ENCODE measurements at regions not wholly inside any gene's neighbourhood (a gene's known extent, or its start where the extent isn't known, plus 50 kb on each side); places are given as distances from the start of the nearest gene placed in this dataset.

DNA sequence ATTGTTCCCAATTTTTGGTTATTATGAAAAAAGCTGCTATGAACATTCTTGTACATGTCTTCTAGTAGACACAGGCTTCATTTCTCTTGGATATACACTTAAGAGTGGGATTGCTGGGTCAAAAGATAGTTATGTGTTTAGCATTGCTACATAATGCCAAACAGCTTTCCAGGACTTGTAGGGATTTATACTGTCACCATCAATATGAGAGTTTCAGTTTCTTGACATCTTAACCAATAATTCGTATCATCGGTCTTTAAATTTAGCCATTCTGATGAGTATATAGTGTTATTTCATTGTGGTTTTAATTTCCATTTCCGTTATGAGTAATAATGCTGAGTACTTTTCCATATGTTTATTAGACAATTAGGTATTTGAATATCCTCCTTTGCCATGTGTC lies 190.3 kb upstream of the PFN2 start:
- Histone ChIP-seq H3K27me3 (no peaks in the 10 kb centered on the region), H3K9me3 (no peaks in the 10 kb centered on the region), H3K4me1 (no peaks in the 10 kb centered on the region), H3K36me3 (no peaks in the 10 kb centered on the region), H3K4me3 (no peak overlapping the region), H3K27ac (no peak overlapping the region)
- no peak for TF ChIP-seq POLR2A (IDR thresholded peaks at IDR 0.05)
- TF ChIP-seq, protein P1, sequence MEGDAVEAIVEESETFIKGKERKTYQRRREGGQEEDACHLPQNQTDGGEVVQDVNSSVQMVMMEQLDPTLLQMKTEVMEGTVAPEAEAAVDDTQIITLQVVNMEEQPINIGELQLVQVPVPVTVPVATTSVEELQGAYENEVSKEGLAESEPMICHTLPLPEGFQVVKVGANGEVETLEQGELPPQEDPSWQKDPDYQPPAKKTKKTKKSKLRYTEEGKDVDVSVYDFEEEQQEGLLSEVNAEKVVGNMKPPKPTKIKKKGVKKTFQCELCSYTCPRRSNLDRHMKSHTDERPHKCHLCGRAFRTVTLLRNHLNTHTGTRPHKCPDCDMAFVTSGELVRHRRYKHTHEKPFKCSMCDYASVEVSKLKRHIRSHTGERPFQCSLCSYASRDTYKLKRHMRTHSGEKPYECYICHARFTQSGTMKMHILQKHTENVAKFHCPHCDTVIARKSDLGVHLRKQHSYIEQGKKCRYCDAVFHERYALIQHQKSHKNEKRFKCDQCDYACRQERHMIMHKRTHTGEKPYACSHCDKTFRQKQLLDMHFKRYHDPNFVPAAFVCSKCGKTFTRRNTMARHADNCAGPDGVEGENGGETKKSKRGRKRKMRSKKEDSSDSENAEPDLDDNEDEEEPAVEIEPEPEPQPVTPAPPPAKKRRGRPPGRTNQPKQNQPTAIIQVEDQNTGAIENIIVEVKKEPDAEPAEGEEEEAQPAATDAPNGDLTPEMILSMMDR (IDR thresholded peaks at IDR 0.05), result no peak
- no peak for DNase-seq

DNA sequence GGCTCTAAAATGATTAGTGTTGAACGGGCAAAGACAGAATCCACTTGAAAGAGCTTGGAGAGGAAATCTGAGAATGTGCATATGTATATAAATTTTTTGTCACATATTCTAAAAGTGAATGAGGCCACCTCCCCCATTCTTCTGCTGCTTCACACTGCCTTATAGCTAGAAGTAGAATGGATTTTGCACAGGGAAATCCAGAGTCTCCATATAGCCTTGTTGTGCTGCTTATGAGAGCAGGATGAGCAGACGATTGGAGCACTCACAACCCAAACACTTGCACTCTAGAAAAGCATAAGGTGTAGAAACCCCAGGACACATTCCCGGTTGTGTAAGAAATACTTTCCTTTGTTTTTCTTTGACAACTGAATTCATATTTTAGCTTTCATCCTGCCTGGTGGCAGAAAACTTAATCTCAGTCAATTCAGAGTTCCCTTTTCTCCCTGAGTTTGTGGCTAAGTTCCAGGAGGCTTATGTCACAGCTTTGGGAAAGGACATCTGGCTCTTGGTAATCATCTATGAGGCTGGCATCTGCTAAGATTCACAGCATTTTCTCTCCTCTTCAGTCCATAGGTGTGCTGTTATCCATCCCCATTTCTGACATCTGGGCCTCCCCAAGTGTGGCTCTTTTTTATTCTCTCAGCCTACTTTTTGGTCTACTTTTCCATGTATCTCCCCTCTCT lies 188.4 kb upstream of the PFN2 start:
- no peaks in the 10 kb centered on the region for H3K9me3 ChIP-seq
- TF ChIP-seq, protein P1 (IDR thresholded peaks at IDR 0.05), result no peak
- no peak for TF ChIP-seq POLR2A (IDR thresholded peaks at IDR 0.05)
- no peak overlapping the region for H3K27ac ChIP-seq

DNA sequence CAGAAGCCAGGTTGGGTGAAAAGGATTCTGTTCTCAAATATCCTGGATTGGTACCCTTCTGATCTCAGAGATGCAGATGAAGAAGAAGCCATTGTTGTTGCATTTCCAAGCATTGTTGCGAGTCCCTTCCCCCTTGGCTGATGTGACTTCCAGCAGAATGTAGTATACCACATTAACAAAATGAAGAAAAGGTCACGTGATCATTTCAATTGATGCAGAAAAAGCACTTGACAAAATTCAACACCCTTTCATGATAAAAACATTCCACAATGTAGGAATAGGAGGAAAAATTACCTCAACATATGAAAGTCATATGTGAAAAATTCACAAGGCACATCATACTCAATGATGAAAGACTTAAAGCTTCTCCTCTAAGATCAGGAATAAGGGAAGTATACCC lies 181.9 kb upstream of the PFN2 start:
- TF ChIP-seq POLR2A (IDR thresholded peaks at IDR 0.05), result no peak
- TF ChIP-seq, protein P1 (IDR thresholded peaks at IDR 0.05), result no peak

More for the DNA sequence above, 188.4 kb upstream of the PFN2 start:
- Histone ChIP-seq H3K4me1 (no peaks in the 10 kb centered on the region), H3K27me3 (no peaks in the 10 kb centered on the region), H3K36me3 (no peaks in the 10 kb centered on the region), H3K4me3 (no peak overlapping the region)
- DNase-seq, result no peak

DNA sequence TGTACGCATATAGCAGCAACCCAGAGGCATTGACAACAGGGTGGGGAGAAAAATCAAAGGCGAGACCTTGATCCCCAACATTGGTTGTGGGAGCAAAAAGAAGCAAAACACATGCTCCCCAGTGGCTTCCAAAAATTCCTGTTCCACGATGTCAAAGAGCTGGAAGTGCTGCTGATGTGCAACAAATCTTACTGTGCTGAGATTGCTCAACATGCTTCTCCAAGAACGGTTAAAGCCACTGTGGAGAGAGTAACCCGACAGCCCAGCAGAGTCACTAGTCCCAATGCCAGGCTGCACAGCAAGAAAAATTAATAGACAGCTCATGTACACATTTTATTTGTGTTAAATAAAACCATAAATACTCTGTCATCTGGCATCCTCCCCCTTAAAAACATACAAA lies 179.9 kb upstream of the PFN2 start:
- no peak for TF ChIP-seq POLR2A (IDR thresholded peaks at IDR 0.05)
- TF ChIP-seq, protein P1 (IDR thresholded peaks at IDR 0.05), result no peak
- Histone ChIP-seq H3K4me3 (no peak overlapping the region), H3K9me3 (no peaks in the 10 kb centered on the region), H3K27me3 (no peaks in the 10 kb centered on the region), H3K27ac (no peak overlapping the region), H3K4me1 (peaks cover 0 to 6% (median 0%) of the 10 kb centered on the region in 4 donors), H3K36me3 (no peaks in the 10 kb centered on the region)
- DNase-seq, result no peak

More for the DNA sequence above, 181.9 kb upstream of the PFN2 start:
- Histone ChIP-seq H3K36me3 (no peaks in the 10 kb centered on the region), H3K4me3 (no peak overlapping the region), H3K27ac (no peak overlapping the region), H3K4me1 (peaks cover 0 to under 1% (median 0%) of the 10 kb centered on the region in 4 donors), H3K9me3 (no peaks in the 10 kb centered on the region), H3K27me3 (no peaks in the 10 kb centered on the region)
- DNase-seq, result no peak

DNA sequence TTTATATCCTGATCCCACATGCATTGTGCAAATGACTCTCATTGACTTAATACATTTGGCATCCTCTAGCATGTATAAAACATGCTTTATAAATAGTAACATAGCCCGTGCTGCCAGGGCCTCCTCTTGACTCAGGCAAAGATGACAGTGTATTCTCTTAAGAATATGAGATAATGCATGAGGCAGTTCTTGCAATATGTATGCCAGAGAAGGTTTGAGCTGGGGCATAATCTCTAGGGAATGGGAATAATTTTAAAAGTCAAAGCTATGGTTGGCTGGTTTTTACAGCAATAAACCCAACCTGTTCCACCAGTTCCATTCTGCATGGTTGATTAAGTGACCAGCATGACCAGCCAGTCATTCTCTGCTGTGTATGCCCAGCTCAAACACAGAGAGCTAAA lies 179.0 kb upstream of the PFN2 start:
- no peaks in the 10 kb centered on the region for H3K27me3 ChIP-seq
- H3K4me3 ChIP-seq, result no peak overlapping the region
- no peaks in the 10 kb centered on the region for H3K36me3 ChIP-seq
- TF ChIP-seq POLR2A (IDR thresholded peaks at IDR 0.05), result no peak
- TF ChIP-seq, protein P1 (IDR thresholded peaks at IDR 0.05), result no peak
- no peak overlapping the region for H3K27ac ChIP-seq
- H3K9me3 ChIP-seq, result no peaks in the 10 kb centered on the region
- DNase-seq, result no peak
- peaks cover 0 to 6% (median 0%) of the 10 kb centered on the region in 4 donors for H3K4me1 ChIP-seq
